HEK293T (cell line): ENCODE measurements at regions not wholly inside any gene's neighbourhood (a gene's known extent, or its start where the extent isn't known, plus 50 kb on each side); places are given as distances from the start of the nearest gene placed in this dataset.

ENCODE experiments used
- BHLHE40 ChIP-seq: fragments of 450-650 bp; IDR thresholded peaks from 2 replicates; pipeline ENCODE4 v1.6.1; 2016; ENCODE audit warnings: mild to moderate bottlenecking, moderate library complexity, borderline replicate concordance
- ELF4 ChIP-seq: fragments of 450-650 bp; IDR thresholded peaks from 2 replicates; pipeline ENCODE4 v1.6.1; 2017; ENCODE audit warnings: antibody characterized with exemption
- FOXA1 ChIP-seq: fragments of 450-650 bp; IDR thresholded peaks from 2 replicates; pipeline ENCODE4 v1.6.1; 2016; ENCODE audit warnings: mild to moderate bottlenecking
- FOXK2 ChIP-seq: fragments of 450-650 bp; IDR thresholded peaks from 2 replicates; pipeline ENCODE4 v1.6.1; 2016; ENCODE audit warnings: mild to moderate bottlenecking
- FOXM1 ChIP-seq: fragments of 450-650 bp; IDR thresholded peaks from 2 replicates; pipeline ENCODE4 v1.6.1; 2017; ENCODE audit warnings: mild to moderate bottlenecking, borderline replicate concordance
- L3MBTL2 ChIP-seq: fragments of 450-650 bp; conservative IDR thresholded peaks from 2 replicates; pipeline ENCODE4 v1.6.1; 2016; ENCODE audit warnings: mild to moderate bottlenecking
- LEF1 ChIP-seq: fragments of 450-650 bp; IDR thresholded peaks from 2 replicates; pipeline ENCODE4 v1.6.1; 2017; ENCODE audit warnings: mild to moderate bottlenecking, borderline replicate concordance
- NFRKB ChIP-seq: fragments of 450-650 bp; IDR thresholded peaks from 2 replicates; pipeline ENCODE4 v1.6.1; 2016; ENCODE audit warnings: mild to moderate bottlenecking, moderate library complexity
- PKNOX1 ChIP-seq: fragments of 450-650 bp; IDR thresholded peaks from 2 replicates; pipeline ENCODE4 v1.6.1; 2016
- SP1 ChIP-seq: fragments of 450-650 bp; IDR thresholded peaks from 2 replicates; pipeline ENCODE4 v1.6.1; 2017
- SUZ12 ChIP-seq: fragments of 450-650 bp; IDR thresholded peaks from 2 replicates; pipeline ENCODE4 v1.6.1; 2016; ENCODE audit warnings: mild to moderate bottlenecking
- TARDBP ChIP-seq: fragments of 450-650 bp; IDR thresholded peaks from 2 replicates; pipeline ENCODE4 v1.6.1; 2016
- ZNF384 ChIP-seq: fragments of 450-650 bp; IDR thresholded peaks from 2 replicates; pipeline ENCODE4 v1.6.1; 2016

- no peak for TF ChIP-seq FOXA1
- TF ChIP-seq ZNF384, result no peak
- no peak for TF ChIP-seq BHLHE40
- TF ChIP-seq PKNOX1, result no peak
- TF ChIP-seq NFRKB, result no peak
- TF ChIP-seq FOXK2, result no peak
- TF ChIP-seq TARDBP, result no peak
- no peak for TF ChIP-seq SUZ12
- TF ChIP-seq LEF1, result no peak
- no peak for TF ChIP-seq L3MBTL2
- TF ChIP-seq ELF4, result no peak
- no peak for TF ChIP-seq SP1
- no peak for TF ChIP-seq FOXM1
Measured at GRCh38 chr2:108111936-108112335, 125.6 kb downstream of the SLC5A7 start.
